GM10266 (cell line): ENCODE measurements at regions not wholly inside any gene's neighbourhood (a gene's known extent, or its start where the extent isn't known, plus 50 kb on each side); places are given as distances from the start of the nearest gene placed in this dataset.

Experiments used
- DNase-seq: peaks from one replicate; pipeline ENCODE4 v3.0.0; 2012; ENCODE audit errors: extremely low spot score
- TF ChIP-seq, protein P1 (sequence below): IDR thresholded peaks from 2 replicates; pipeline ENCODE4 v1.5.1; 2012; ENCODE audit warnings: mild to moderate bottlenecking, low read depth; ENCODE audit not compliant: control insufficient read depth, insufficient read depth; ENCODE audit errors: missing control alignments

DNA sequence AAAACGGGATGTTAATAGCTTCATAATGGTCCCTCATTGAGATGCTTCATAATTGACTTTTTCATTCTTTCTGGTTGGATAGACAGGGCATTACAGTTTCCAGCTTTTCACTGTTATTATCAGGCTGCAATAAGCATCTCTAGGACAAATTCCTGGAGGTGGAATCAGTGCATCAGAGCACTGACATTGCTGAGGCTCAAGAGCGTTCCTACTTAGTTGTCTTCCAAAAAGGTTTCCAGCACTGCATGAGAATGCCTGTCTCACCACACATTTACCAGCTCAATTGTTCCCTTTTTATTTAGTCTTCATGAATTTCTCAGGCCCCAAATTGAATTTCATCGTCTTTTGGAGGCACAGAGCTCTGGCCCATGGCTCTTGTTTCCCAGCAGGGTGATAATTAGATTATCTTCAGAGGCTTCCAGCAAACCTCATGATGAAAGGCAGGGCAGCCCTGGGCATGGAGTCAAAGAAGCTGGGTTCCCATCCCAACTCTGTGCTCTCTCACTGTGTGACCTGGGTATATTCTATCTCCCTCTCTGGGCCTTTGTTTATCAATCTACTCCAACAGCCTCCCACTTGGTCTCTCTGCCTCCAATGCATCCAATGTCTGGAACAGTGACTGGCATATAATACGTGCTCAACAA lies 451.4 kb downstream of the PTPRU start:
- no peak for DNase-seq
- TF ChIP-seq, protein P1, sequence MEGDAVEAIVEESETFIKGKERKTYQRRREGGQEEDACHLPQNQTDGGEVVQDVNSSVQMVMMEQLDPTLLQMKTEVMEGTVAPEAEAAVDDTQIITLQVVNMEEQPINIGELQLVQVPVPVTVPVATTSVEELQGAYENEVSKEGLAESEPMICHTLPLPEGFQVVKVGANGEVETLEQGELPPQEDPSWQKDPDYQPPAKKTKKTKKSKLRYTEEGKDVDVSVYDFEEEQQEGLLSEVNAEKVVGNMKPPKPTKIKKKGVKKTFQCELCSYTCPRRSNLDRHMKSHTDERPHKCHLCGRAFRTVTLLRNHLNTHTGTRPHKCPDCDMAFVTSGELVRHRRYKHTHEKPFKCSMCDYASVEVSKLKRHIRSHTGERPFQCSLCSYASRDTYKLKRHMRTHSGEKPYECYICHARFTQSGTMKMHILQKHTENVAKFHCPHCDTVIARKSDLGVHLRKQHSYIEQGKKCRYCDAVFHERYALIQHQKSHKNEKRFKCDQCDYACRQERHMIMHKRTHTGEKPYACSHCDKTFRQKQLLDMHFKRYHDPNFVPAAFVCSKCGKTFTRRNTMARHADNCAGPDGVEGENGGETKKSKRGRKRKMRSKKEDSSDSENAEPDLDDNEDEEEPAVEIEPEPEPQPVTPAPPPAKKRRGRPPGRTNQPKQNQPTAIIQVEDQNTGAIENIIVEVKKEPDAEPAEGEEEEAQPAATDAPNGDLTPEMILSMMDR = no peak

DNA sequence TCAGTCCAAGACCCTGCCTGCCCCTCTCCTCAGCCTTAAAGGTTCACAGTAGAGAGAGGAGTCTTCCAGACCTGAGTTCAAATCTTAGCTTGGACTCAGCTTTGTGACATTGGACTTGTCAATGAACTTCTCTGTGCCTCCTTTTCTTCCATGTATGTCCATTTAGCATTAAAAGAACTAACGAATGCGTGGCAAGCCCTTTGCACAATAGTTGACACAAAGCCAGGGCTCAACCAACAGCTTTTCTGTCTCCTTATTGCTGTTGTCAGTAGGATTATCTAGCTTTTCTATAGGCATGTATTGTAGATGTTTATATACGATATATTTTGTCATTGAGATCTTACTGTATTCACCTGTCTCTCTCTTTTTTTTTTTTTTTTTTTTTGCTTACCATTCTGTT lies 450.8 kb downstream of the PTPRU start:
- TF ChIP-seq, protein P1 = no peak
- DNase-seq = no peak

DNA sequence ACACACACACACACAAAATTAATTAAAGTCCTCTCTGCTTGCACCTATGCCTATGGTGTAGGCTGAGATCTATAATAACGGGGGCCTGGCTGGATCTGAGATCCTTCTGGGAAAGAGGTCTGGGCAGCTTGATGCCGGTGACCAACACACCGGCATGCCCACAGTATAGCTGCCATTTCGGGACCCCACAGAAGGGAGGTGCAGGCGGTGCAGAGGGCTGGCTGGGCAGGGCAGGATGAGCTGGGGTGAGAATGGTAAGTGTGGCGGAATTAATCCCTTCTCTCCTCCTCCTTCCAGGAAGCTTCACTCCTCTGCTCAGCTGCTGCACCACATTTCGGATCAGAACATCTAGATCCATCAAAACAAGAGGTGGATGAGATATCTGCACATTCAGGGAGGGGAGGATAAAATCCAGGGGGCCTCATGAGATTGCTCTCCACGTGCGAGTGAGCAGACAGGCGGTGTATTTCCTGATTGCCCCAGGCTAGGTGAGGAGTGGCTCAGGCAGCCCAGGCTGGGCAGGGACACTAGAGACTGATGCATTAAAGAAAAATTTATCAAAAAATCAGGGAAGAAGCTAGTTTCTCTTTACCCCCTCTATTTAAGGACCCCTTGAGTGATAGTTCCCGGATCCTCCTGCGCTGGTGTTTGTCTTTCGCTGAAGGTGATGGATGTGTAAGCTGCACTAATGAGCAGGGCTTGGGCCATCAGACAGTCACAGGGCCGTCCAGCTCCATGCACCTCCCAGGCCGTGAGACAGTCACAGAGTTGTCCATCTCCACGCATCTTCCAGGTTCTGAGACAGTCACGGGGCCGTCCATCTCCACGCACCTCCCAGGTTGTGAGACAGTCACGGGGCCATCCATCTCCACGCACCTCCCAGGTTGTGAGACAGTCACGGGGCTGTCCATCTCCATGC lies 449.9 kb downstream of the PTPRU start:
- no peak for DNase-seq
- TF ChIP-seq, protein P1 = no peak

DNA sequence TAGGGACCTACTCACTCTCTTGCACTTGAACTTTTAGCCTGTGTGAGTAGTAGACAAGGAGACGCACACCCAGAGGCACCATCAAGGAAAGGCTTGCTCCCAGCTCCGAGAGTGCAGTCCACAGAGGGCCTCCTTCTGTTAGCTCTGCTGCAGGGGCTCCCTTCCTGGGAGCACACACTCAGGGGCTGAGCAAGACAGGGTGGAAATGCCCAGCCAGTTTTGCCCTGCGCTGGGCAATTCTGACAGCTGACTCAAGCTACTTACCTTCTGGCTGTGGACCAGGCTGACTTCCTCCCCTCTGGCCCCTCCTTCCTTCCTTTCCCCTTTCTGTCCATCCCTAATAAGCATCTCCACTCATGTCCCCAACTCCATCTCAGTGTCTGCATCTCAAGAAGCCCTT lies 449.1 kb downstream of the PTPRU start:
- TF ChIP-seq, protein P1 = no peak
- no peak for DNase-seq

DNA sequence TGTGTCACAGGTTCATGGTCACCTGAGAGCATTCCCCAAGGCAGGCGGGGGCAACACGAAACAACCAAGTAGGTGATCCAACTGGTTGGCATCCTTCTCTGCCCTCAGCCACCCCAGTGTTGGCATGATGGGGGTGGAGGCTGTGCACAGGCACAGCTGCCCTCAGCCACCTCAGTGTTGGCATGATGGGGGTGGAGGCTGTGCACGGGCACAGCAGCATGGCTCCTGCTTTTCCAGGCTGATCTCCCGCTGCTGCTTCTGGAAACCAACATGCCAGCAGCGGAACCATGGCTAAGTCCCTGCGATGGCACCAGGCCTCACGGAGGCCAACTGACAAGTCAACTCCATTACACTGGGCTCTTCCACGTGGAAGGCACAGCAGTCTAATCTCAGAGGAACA lies 447.8 kb downstream of the PTPRU start:
- TF ChIP-seq, protein P1 = no peak
- DNase-seq = no peak

DNA sequence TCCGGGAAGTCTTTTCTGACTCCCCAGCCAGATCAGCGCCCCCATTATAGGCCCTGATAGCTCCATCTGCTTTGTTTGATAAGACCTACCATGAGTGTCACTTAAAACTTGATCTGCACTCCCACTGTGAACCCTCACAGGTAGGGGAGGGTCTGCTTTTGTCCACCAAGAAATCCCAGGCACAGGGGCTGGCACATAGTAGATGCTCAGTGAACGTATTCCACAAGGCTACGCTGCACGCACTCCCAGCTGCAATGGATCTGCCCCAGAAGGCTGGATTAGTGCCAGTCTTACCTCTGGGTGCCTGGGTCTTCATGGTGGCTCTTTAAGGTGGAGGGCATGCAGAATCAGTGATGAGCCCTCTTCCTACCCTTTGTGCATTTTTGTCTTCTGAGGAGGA lies 447.1 kb downstream of the PTPRU start:
- TF ChIP-seq, protein P1 = no peak
- no peak for DNase-seq

DNA sequence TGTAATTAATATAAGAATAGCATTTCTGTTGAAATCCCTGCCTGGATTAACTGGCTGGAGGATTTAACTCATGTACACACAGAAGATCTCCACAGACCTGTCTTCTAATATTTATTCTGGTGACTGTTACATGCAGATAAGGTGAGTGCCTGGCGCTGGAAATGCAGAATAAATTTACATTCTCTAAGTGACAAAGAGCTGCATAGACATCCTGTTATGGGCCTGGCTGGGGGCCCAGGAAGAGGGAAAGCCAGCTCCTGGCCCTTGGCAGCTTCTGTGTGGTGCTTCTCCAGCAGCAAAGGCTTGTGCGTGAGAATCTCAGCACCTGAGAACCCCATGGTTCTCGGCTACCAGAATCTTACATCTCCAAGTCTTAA lies 446.6 kb downstream of the PTPRU start:
- TF ChIP-seq, protein P1 = no peak
- DNase-seq = no peak
